PC-3 (cell line): ENCODE measurements at regions not wholly inside any gene's neighbourhood (a gene's known extent, or its start where the extent isn't known, plus 50 kb on each side); places are given as distances from the start of the nearest gene placed in this dataset.

Experiments
- ATAC-seq: fragments of 200-7000 bp; cut with Tn5 transposase; 2 replicates; pipeline ENCODE4 v1.9.1; 2020; ENCODE audit warnings: mild to moderate bottlenecking, moderate library complexity
- BruUV-seq: library from RNA; stranded (reverse); fragments of 400-500 nt; replicated peaks from 2 replicates; lab custom pipeline; 2021; lab: Mats Ljungman, UMichigan
- CTCF ChIA-PET: fragments of 300-600 bp; sonication (Branson Sonifier 250); formaldehyde crosslinking; loops from one replicate; lab custom pipeline; 2022; ENCODE audit warnings: antibody characterized with exemption; lab: Charles Lee
- POLR2A ChIA-PET: fragments of 300-600 bp; sonication (Branson Sonifier 250); formaldehyde crosslinking; loops from one replicate; lab custom pipeline; 2022; ENCODE audit warnings: antibody characterized with exemption; ENCODE audit not compliant: unreplicated experiment; lab: Charles Lee
- DNase-seq: peaks from one replicate; pipeline ENCODE4 v3.0.0-alpha.2; 2015
- H2AFZ ChIP-seq: fragments of 300-600 bp; sonication (generic); 2 replicates; pipeline ENCODE4 v1.6.0; 2016; ENCODE audit warnings: antibody characterized with exemption, low read length
- H3F3A ChIP-seq: fragments of 300-600 bp; sonication (generic); one replicate; pipeline ENCODE4 v1.6.0; 2017; ENCODE audit warnings: antibody characterized with exemption, low read length, control low read depth, mild to moderate bottlenecking; ENCODE audit not compliant: unreplicated experiment
- H3K27ac ChIP-seq: fragments of 300-600 bp; sonication (generic); 2 replicates; pipeline ENCODE4 v1.5.1; 2016; ENCODE audit warnings: mild to moderate bottlenecking, low read length
- H3K27me3 ChIP-seq: fragments of 300-600 bp; sonication (generic); 2 replicates; pipeline ENCODE4 v1.6.1; 2016; ENCODE audit warnings: low read length, mixed read lengths
- H3K36me3 ChIP-seq: fragments of 300-600 bp; sonication (generic); 2 replicates; pipeline ENCODE4 v1.6.1; 2016; ENCODE audit warnings: low read depth, mixed run types, low read length, mixed read lengths
- H3K4me1 ChIP-seq: fragments of 300-600 bp; sonication (generic); 2 replicates; pipeline ENCODE4 v1.5.1; 2016; ENCODE audit warnings: low read length; ENCODE audit not compliant: insufficient read depth
- H3K4me2 ChIP-seq: fragments of 300-600 bp; sonication (generic); 2 replicates; pipeline ENCODE4 v1.6.0; 2016; ENCODE audit warnings: low read length
- H3K4me3 ChIP-seq: fragments of 300-600 bp; sonication (generic); 2 replicates; pipeline ENCODE4 v1.5.1; 2016; ENCODE audit warnings: mild to moderate bottlenecking, low read length, mixed read lengths
- H3K79me2 ChIP-seq: fragments of 300-600 bp; sonication (generic); 2 replicates; pipeline ENCODE4 v1.6.1; 2017; ENCODE audit warnings: low read length, mixed read lengths
- H3K9ac ChIP-seq: fragments of 300-600 bp; sonication (generic); 2 replicates; pipeline ENCODE4 v1.6.0; 2016; ENCODE audit warnings: mild to moderate bottlenecking, low read length
- H3K9me2 ChIP-seq: fragments of 300-600 bp; sonication (generic); replicated peaks from 2 replicates; pipeline ENCODE4 v1.6.1; 2016; ENCODE audit warnings: mixed run types, low read length, mixed read lengths
- H3K9me3 ChIP-seq: fragments of 300-600 bp; sonication (generic); 2 replicates; pipeline ENCODE4 v1.6.1; 2016; ENCODE audit warnings: low read length, mixed read lengths
- H4K20me1 ChIP-seq: fragments of 300-600 bp; sonication (generic); 2 replicates; pipeline ENCODE4 v1.6.1; 2016; ENCODE audit warnings: low read length, mixed read lengths
- CTCF ChIP-seq: fragments of 300-600 bp; sonication (generic); conservative IDR thresholded peaks from 2 replicates; pipeline ENCODE4 v1.5.1; 2017; ENCODE audit warnings: antibody characterized with exemption, low read depth, mild to moderate bottlenecking, low read length
- EZH2 ChIP-seq: fragments of 300-600 bp; sonication (generic); IDR thresholded peaks from one replicate; pipeline ENCODE4 v1.6.1; 2017; ENCODE audit warnings: antibody characterized with exemption, mild to moderate bottlenecking, low read length; ENCODE audit not compliant: unreplicated experiment
- EZH2phosphoT487 ChIP-seq: fragments of 300-600 bp; sonication (generic); IDR thresholded peaks from 2 replicates; pipeline ENCODE4 v1.6.1; 2018; ENCODE audit warnings: mild to moderate bottlenecking, antibody characterized with exemption, low read length, borderline replicate concordance
- intact Hi-C: fragments of 100-400 bp; cut with micrococcal nuclease; formaldehyde crosslinking; loops from 2 replicates; pipeline ENCODE4 v1.9.0; 2023

DNA sequence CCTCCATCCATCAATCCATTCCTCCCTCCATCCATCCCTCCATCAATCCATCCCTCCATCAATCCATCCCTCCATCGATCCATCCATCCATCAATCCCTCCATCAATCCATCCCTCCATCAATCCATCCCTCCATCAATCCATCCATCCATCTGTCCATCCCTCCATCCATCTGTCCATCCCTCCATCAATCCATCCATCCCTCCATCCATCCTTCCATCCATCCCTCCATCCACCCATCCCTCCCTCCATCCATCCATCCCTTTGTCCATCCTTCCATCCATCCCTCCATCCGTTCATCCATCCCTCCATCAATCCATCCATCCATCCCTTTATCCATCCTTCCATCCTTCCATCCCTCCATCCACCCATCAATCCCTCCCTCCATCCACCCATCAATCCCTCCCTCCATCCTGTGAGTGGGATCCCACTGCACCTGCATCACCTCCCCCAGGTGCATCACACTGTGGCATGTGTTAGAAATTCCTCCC, 338.1 kb upstream of the SFSWAP start:
- peaks cover 53% of the 10 kb centered on the region for H3K27me3 ChIP-seq
- CTCF ChIA-PET = no interaction called here

DNA sequence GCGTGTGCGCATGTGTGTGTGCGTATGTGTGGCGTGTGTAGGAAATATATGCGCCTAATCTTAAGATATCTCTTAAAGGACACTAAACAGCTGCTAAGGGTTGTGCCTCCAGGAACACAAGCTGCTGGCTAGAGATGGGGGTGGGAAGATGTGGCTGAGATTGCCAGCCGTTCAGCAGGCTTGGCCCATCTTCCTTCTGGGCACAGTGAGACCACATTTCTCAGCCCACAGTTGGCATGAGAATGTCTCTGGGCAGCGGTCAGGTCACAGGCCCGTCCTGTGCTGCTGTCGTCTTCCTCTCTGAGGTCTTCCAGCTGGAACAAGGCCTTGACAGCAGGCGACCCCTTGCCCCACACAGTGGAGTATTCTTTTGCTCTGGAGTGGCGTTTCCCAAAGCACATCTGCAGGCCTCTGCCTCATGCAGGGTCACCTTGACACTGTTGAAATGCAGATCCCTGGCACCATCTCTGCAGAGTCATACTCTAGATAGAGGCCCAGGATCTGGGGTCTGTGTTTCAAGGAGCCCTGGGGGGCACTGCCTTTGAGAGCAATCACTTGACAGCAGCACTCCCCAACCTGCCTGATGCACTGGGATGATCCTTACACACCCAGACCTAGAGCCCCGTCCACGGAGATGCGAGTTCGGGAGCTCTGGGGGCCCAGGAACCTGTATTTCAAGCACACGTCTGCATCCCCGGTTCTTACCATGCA, 335.5 kb upstream of the SFSWAP start:
- intact Hi-C loops = no loop called here

More for the DNA sequence above, 338.1 kb upstream of the SFSWAP start:
- no peak for ATAC-seq
- Histone ChIP-seq H4K20me1 (no peaks in the 10 kb centered on the region), H3F3A (no peaks in the 10 kb centered on the region), H3K27ac (no peak overlapping the region), H3K4me3 (no peak overlapping the region), H3K9ac (no peak overlapping the region), H3K36me3 (no peaks in the 10 kb centered on the region), H3K79me2 (no peaks in the 10 kb centered on the region), H2AFZ (no peak overlapping the region), H3K4me1 (no peaks in the 10 kb centered on the region), H3K9me2 (no peaks in the 10 kb centered on the region), H3K9me3 (no peaks in the 10 kb centered on the region), H3K4me2 (no peak overlapping the region)
- no peak for TF ChIP-seq CTCF
- no peak for TF ChIP-seq EZH2
- no peak for TF ChIP-seq EZH2phosphoT487
- intact Hi-C loops = no loop called here
- BruUV-seq = no TSS peak
- no peak for DNase-seq
- POLR2A ChIA-PET = no interaction called here

More for the DNA sequence above, 335.5 kb upstream of the SFSWAP start:
- no peaks in the 10 kb centered on the region for H3K4me1 ChIP-seq
- no TSS peak for BruUV-seq
- H3K9me2 ChIP-seq = no peaks in the 10 kb centered on the region
- H3K9me3 ChIP-seq = no peaks in the 10 kb centered on the region
- H4K20me1 ChIP-seq = no peaks in the 10 kb centered on the region
- H3K27me3 ChIP-seq = peaks cover 75% of the 10 kb centered on the region
- TF ChIP-seq EZH2 (no peak), EZH2phosphoT487 (no peak), CTCF (no peak)
- no peak overlapping the region for H2AFZ ChIP-seq
- no peak overlapping the region for H3K9ac ChIP-seq
- ChIA-PET POLR2A (no interaction called here), CTCF (no interaction called here)
- H3K4me3 ChIP-seq = no peak overlapping the region
- no peaks in the 10 kb centered on the region for H3F3A ChIP-seq
- no peaks in the 10 kb centered on the region for H3K79me2 ChIP-seq
- no peaks in the 10 kb centered on the region for H3K36me3 ChIP-seq
- no peak for DNase-seq
- no peak overlapping the region for H3K4me2 ChIP-seq
- H3K27ac ChIP-seq = no peak overlapping the region
- no peak for ATAC-seq
